H1 (cell line): ENCODE measurements at regions not wholly inside any gene's neighbourhood (a gene's known extent, or its start where the extent isn't known, plus 50 kb on each side); places are given as distances from the start of the nearest gene placed in this dataset.

Experiments used
- BACH1 ChIP-seq: IDR thresholded peaks from 2 replicates; pipeline ENCODE4 v1.6.1; 2012; ENCODE audit warnings: low read length, improper control_type of control experiment
- CEBPB ChIP-seq: IDR thresholded peaks from 2 replicates; pipeline ENCODE4 v1.6.1; 2012; ENCODE audit warnings: low read depth, low read length
- NRF1 ChIP-seq: IDR thresholded peaks from 2 replicates; pipeline ENCODE4 v1.6.1; 2011; ENCODE audit warnings: mild to moderate bottlenecking, low read depth, low read length, improper control_type of control experiment
- SP1 ChIP-seq: IDR thresholded peaks from 2 replicates; pipeline ENCODE4 v1.6.1; 2011; ENCODE audit warnings: low read depth, low read length
- SUZ12 ChIP-seq: fragments of 200-600 bp; sonication (generic); IDR thresholded peaks from 2 replicates; pipeline ENCODE4 v1.6.1; 2012; ENCODE audit warnings: mild to moderate bottlenecking, inconsistent platforms, low read length, moderate library complexity, mixed read lengths
- TF ChIP-seq, protein P1 (sequence below): IDR thresholded peaks from 2 replicates; pipeline ENCODE4 v1.6.1; 2012; ENCODE audit warnings: inconsistent platforms

DNA sequence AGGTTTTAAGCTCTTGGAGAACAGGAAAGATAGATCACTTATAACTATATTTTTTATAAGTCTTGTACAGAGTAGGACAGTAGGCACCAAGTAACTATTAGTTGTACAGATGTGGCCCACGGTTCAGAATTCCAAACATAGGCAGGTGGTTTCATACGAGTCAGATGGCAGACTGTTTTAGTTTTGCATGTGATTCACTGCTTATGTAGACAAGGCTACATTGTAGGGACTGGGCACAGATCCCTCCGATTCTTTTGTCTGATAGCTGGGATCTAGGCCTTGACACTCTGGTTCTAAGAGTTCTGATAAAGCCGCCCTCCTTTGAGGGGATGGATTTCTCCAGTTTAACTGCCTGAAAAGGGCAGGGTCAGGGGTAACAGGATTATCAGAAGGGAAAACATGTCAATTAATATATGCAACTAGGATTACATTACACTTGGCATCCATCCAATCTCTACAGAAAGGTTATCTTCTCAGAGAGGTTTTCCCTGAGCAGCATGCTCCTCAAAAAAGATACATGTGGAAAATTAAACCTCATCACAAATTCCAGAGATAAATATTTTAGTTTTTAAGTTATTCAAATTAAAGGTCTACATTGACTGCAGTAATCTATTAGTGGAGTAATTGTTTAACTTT lies 87.8 kb downstream of the SPRY1 start (continued):
- TF ChIP-seq SUZ12 (no peak), BACH1 (no peak), SP1 (no peak), CEBPB (no peak), NRF1 (no peak)
- TF ChIP-seq, protein P1, sequence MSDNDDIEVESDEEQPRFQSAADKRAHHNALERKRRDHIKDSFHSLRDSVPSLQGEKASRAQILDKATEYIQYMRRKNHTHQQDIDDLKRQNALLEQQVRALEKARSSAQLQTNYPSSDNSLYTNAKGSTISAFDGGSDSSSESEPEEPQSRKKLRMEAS = no peak
